HG03378 (cell line): ENCODE measurements at regions not wholly inside any gene's neighbourhood (a gene's known extent, or its start where the extent isn't known, plus 50 kb on each side); places are given as distances from the start of the nearest gene placed in this dataset.

ENCODE experiments used
- ATAC-seq: cut with Tn5 transposase; IDR thresholded peaks from one replicate; pipeline ENCODE4 v1.9.1; 2021; ENCODE audit warnings: mild to moderate bottlenecking, moderate library complexity; ENCODE audit not compliant: unreplicated experiment

DNA sequence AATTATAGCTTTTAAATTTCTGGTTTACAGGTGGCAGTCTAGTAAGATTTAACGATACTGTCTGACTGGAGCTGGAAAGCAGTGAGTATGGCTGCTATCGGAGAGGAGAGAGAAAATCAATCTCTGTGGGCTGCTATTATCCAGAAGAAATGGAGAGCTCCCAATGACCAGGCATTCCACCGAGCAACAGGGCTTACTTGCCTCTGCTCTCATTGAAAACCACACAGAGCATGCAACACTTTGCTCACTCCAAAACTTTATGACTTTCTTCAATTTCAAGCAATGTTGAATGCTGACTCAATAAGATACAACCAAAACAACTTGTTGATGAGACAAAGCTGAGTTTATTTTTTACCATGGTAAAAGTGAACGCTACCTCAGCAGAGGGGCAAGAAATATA, 337.0 kb upstream of the NCAM2 start:
- no peak for ATAC-seq

GRCh38 chr21:20661745-20662422, 336.3 kb upstream of the NCAM2 start:
- no peak for ATAC-seq

GRCh38 chr21:20662514-20662913, 335.7 kb upstream of the NCAM2 start:
- ATAC-seq, result no peak

DNA sequence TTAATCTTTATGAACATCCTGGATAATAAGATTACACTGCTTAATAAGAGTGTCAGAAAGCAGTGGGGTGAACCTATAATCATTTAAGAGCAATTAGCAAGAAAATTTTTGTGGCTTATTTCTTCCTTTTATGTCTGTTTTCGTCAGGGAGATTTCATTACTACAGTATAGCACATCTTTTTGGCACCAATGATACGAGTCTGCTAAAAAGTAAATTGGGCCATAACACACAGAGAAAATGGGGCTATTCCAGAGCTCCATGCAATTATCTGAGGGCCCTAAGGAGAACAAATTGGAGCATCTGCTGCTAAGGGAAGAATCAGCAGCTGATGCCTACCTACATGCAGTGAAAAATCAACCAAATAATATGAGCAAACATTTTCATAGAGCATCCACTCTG, 330.3 kb upstream of the NCAM2 start:
- ATAC-seq, result no peak

DNA sequence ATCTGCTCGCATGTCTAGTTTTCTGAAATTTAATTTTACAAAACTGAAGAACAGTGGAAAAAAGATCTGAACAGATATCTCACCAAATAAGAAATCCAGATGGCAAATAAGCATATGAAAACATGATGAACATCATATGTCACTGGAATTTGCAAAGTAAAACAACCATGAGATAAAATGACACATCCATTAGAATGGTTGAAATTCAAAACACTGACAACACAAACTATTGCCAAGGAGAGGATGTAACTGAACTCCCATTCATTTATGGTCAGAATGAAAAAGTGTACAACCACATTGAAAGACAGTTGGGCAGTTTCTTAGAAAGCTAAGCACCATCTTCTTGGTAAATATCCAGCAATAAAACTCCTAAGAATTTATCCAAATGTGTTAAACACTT, 312.7 kb upstream of the NCAM2 start:
- no peak for ATAC-seq

DNA sequence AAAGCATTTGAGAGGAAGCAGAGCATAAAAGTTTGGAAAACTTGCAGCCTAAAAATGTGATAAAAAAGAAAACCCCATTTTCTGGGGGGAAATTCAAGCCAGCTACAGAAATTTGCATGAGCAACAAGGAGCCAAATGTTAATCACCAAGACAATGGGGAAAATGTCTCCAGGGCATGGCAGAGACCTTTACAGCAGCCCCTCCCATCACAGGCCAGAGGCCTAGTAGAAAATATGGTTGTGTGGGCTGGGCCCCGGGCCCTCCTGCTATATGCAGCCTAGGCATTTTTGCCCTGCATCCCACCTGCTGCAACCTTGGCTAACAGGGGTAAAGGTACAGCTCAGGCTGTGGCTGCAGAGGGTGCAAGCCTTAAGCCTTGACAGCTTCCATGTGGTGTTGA, 299.6 kb upstream of the NCAM2 start:
- ATAC-seq, result no peak

GRCh38 chr21:20701235-20701634, 297.0 kb upstream of the NCAM2 start:
- no peak for ATAC-seq

- ATAC-seq, result no peak
Measured at GRCh38 chr21:20703112-20703767, 295.0 kb upstream of the NCAM2 start.

DNA sequence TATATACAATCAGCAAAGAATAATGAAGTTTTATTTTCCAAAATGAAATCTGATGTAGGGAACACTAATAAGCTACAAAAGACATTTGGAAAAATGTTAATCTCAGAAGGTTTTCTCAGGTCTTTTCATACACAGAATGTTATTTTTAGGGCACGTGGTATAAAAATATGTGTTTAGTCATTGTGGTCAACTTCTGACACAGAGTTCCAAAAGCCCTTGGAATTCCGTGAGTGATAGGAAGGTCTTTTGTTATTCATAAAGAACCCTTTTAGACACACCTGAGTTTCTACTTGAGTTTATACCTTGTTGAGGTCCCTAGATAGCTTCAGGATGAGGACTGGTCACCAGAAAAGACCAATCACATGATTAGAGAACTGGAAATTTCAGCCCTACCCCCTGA, 277.6 kb upstream of the NCAM2 start:
- ATAC-seq, result no peak

DNA sequence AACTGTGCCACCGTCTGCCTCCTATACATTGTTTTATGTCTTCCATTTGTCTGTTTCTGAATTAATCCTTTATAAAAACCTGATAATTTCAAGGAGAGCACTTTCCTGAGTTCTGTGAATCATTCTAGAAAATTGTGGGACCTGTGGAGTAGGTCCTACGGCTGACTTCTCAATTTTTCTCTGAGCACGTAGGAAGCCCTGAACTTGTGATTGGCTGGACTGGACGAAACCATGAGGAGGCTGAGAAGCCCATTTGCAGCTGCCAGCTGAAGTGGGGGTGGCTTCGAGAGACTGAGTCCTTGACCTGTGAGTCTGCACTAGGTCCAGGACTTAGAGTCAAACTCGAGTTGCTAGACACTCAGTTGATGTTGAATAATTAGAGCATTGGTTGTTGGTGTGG, 277.1 kb upstream of the NCAM2 start:
- no peak for ATAC-seq

DNA sequence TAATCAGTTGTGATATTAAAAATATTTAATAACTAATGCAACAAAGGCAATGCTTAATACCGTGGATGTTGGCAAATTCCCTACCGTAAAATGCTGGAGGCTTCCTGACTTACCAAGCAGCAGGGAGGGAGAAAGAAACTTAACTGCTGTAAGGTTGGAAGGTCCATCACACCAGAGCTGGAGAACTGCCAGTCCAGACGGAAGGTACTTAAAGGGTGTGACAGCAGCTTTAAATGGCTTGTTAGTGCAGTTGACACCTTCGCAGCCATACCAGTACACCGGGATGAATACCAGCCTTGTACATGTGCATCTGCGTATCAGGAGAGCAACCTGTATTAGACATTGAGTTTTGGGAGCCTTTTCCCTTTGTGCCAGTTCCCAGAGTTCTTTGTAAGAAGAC, 269.5 kb upstream of the NCAM2 start:
- no peak for ATAC-seq

DNA sequence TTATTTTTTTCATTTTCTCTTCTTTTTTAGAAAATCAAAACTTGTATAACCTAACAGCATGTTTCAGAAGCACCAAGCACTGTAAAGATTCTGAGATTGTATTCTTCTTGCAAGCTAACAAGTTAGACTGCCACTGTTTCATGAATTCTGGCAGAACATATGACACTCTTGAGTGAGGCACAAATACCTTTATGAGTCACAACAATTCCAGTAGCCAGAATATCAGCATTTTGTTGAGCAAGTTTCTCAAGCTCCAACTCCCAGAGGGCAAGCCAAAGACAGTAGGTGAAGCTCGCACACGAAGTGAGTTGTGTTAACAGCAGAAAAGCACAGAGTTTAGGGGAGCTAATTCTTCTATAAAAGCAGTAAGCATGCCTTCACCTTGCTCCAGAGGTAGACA, 268.8 kb upstream of the NCAM2 start:
- no peak for ATAC-seq

- ATAC-seq, result no peak
Measured at GRCh38 chr21:20730441-20730840, 267.8 kb upstream of the NCAM2 start.

DNA sequence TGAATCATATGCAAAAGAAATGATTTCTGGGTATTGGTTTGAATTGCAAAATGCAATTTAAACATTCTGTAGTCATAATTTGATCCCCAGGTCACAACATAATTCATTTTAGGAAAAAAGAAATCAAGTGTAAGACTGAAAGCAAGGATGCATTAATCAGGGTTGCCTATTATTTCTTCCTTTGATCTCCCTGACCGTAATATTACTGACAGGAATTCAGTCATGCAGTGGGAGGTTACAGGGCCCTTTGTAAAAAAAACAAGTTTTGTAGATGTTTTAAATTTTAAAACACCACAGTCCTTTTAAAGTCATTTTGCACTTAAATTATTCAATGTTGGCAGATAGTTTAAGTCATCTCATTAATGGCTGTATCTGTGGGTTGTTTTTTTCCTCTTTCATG, 263.0 kb upstream of the NCAM2 start:
- ATAC-seq, result no peak

DNA sequence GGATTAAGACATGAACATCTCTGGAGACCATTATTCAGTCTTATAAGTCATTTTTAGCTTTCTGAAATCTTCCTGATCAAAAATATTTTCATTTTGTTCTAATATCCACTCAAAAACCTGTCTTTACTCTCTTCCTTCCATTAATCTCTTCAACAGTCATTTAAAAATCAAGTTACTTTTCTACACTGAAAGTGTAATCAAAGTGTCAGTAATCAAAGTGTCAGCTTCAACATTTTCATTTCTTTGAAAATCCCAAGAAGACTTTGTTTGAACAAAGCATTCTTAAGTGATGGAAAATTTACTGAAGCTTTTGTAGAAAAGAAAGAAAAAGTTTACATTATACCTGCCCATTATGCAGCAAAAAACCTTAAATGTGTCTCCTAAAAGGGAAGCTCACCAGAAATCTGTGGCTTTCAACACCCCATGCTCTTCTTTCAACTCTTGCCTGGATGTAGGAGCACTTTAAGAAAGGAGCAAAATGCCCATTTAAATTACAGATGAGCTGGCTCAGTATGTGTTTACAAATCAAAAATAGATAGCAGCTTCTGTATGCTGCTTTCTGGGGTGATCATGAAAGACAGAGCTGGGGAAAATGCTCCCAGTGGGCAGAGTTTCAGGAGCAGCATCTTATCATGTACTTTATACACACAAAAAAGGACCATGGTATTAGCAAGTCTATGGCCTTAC, 260.8 kb upstream of the NCAM2 start:
- ATAC-seq, result no peak

- ATAC-seq, result no peak
Measured at GRCh38 chr21:20739421-20739820, 258.8 kb upstream of the NCAM2 start.

GRCh38 chr21:20741445-20741844, 256.8 kb upstream of the NCAM2 start:
- ATAC-seq, result no peak

DNA sequence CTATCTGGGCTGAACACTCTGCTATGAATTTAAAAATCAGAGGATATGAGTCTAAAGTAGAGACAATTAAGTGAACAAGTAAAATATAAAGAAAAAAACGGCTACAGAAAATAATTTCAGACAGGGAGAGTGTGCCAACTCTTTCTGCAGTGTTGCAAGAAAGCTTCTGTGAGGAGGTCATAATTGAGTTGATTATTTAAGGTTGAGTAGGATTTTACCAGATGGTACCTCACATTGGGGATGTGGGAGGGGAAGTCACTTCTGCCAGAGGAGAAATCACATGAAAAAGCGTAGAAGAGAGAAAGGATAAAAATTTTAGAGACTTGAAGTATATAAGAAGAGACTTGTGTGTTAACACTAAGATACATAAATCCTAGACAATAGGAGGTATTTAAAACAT, 238.0 kb upstream of the NCAM2 start:
- ATAC-seq, result no peak

DNA sequence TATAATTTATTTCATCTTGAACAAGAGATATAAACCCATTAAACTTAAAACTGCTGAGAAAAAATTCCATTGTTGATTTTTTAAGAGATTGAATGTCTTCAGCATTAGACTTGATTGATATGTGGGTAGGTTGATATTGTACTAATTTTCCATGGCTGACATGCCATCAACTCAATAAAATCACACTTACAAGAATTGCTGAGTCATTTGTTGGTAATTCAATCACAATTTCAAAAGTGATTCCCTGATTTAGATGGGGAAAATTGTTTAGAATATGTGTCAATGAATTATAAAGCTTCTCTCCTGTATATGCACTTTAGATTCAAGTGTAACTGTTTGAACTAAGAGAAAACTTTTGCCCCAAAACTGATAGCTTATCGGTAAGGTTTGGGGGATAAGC, 223.5 kb upstream of the NCAM2 start:
- ATAC-seq, result no peak

DNA sequence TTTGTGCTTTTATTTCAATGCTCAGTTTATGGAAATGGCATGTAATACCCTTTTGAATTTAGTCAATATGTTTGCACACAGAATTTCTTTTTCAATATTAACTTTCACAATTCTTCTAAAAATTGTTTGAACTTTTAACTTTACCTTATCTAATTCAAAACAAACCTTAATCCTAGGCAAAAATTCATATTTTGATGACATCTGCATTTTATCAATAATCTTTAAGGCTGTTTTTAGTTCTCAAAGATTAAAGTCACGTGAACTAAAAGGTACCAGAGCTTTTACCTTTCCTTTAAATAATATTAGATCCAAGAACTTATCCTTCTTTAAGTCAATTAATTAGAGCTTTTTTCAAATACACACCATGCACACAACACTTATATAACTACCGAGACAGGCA, 218.9 kb upstream of the NCAM2 start:
- ATAC-seq, result no peak

DNA sequence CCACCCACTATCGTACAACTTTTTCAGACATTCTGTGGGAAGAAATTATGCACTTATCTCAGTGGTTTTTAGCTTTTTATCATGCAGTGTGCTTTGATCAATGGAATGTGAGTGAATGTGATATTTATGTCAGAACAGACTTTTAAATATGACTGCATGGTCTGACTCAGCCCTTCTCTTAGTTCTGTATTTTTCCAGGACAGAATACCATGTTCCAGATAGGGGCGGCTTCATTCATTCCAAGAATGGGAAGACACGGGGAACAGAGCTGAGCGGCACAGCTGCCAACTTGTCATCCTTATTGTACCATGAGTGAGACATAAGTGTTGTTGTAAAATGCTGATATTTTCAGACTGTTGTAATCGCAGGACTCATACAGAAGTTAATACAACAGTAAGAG, 214.6 kb upstream of the NCAM2 start:
- ATAC-seq, result no peak

DNA sequence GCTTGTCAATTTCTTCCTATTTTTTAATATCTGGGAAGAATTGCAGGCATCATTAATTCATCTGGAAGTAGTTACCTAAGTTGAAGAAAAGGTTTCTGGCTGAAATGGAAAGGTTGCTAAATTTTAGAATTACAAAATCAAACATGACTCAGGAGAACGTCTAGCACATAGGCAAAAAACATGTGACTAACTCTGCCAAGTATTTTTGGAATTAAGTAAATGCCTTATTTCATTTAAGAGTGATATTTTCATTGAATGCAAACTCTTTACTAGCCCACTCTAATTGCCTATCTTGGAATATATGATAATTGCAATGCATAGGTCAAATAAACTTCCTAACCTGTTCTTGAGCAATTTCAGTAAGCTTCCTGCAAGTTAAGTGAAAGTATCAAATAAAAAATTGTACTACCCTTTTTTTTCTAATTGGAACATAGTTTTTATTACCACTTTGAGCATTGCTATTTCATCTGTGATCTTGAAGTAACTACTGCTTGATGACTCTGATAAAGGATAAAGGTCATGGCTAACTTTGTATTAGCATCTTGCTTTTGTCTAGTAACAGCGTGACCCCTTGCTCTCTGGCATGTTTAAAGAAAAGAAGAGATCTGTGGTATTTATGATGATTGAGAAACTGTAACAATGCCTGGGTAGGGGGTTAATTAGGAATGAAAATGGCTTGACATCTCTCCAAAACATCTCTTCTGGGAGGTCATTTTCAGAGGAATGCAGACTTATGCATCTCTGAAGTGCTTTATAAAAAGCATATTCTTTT, 208.3 kb upstream of the NCAM2 start:
- ATAC-seq, result no peak
